Transverse colon (tissue), 4 donors: ENCODE measurements at regions not wholly inside any gene's neighbourhood (a gene's known extent, or its start where the extent isn't known, plus 50 kb on each side); places are given as distances from the start of the nearest gene placed in this dataset.

ENCODE experiments used
- DNase-seq: peaks from one replicate; pipeline ENCODE4 v3.0.0-alpha.2; 2019
- H3K27ac ChIP-seq, 4 donors: fragments of 200-600 bp; sonication (generic); 2 replicates each; pipeline ENCODE4 v1.5.1; 2016 to 2018; ENCODE audit warnings: inconsistent platforms in 4 of 4
- H3K27me3 ChIP-seq: fragments of 200-600 bp; sonication (generic); 2 replicates; pipeline ENCODE4 v1.5.1; 2017; ENCODE audit warnings: inconsistent platforms
- H3K36me3 ChIP-seq, 4 donors: fragments of 200-600 bp; sonication (generic); 2 replicates each; pipeline ENCODE4 v1.5.1; 2017 to 2019; ENCODE audit warnings: inconsistent platforms in 4 of 4
- H3K4me1 ChIP-seq, 4 donors: fragments of 200-600 bp; sonication (generic); 2 replicates each; pipeline ENCODE4 v1.5.1; 2017 to 2020; ENCODE audit warnings: inconsistent platforms in 4 of 4
- H3K4me3 ChIP-seq, 4 donors: fragments of 200-600 bp; sonication (generic); 1 replicate in 1 of 4; 2 replicates in 3 of 4; pipeline versions ENCODE4 v1.5.1 to v1.6.1; 2017 to 2019; ENCODE audit warnings: inconsistent platforms in 4 of 4
- H3K9me3 ChIP-seq, 2 donors: fragments of 200-600 bp; sonication (generic); 2 replicates each; pipeline ENCODE4 v1.5.1; 2017 to 2019; ENCODE audit warnings: inconsistent platforms in 2 of 2
- CTCF ChIP-seq, 5 experiments: fragments of 200-600 bp in 3 of 5; fragments of 450-650 bp in 2 of 5; sonication (generic) in 3 of 5; IDR thresholded peaks; 1 replicate in 2 of 5; 2 replicates in 3 of 5; pipeline ENCODE4 v1.5.1; 2016 to 2017; ENCODE audit warnings: antibody characterized with exemption in 5 of 5, inconsistent platforms in 3 of 5, mild to moderate bottlenecking in 2 of 5, moderate library complexity in 1 of 5
- EP300 ChIP-seq: sonication (generic); formaldehyde crosslinking; IDR thresholded peaks from one replicate; pipeline ENCODE4 v1.6.1; 2017; ENCODE audit warnings: antibody characterized with exemption, low read depth
- POLR2A ChIP-seq: fragments of 450-650 bp; IDR thresholded peaks from one replicate; pipeline ENCODE4 v1.6.1; 2016; ENCODE audit warnings: antibody characterized with exemption, mild to moderate bottlenecking, moderate library complexity
- POLR2AphosphoS5 ChIP-seq, 3 donors: sonication (generic); formaldehyde crosslinking; IDR thresholded peaks; one replicate each; pipeline ENCODE4 v1.6.1; 2016; ENCODE audit warnings: antibody characterized with exemption in 3 of 3
- whole genome bisulfite sequencing, 2 donors: methylation state at CpG; one replicate each; pipeline ENCODE4 v1.1.5; 2018; ENCODE audit warnings: low coverage in 1 of 2; 5-methylcytosine and 5-hydroxymethylcytosine counted together
- in situ Hi-C, 4 donors: fragments of 200-750 bp; cut with MboI; loops; one replicate each; pipeline versions ENCODE4 v1.15.0 to v1.15.1; 2017; ENCODE audit warnings: low sequenced_read_pairs in 3 of 4, low pct_ligation_motif_present in 1 of 4, low pct_unique_long_range_greater_than_20kb in 1 of 4
- intact Hi-C: fragments of 100-400 bp; cut with DNase I; formaldehyde crosslinking; loops from one replicate; pipeline ENCODE4 v1.15.1; 2023; ENCODE audit warnings: low total_unique reads

- in situ Hi-C loops (no loop called here), intact Hi-C loops (no loop called here)
- Histone ChIP-seq H3K4me1 (no peaks in the 10 kb centered on the region), H3K4me3 (no peak overlapping the region), H3K27ac (no peak overlapping the region), H3K27me3 (no peaks in the 10 kb centered on the region), H3K36me3 (no peaks in the 10 kb centered on the region), H3K9me3 (no peaks in the 10 kb centered on the region)
- no peak for TF ChIP-seq POLR2A
- no peak for TF ChIP-seq POLR2AphosphoS5 (IDR thresholded peaks at IDR 0.05)
- no peak for TF ChIP-seq EP300
- no peak for TF ChIP-seq CTCF (IDR thresholded peaks at IDR 0.05)
- WGBS, 2 donors: 35 to 65% methylated on average over 4 to 10 of the region's 10 CpGs
- DNase-seq: no peak
These were observed 79.1 kb downstream of the HMX1 start for GRCh38 chr4:8792491-8792890.

GRCh38 chr4:8791609-8792008, 80.0 kb downstream of the HMX1 start:
- no peak overlapping the region for H3K27ac ChIP-seq
- H3K4me3 ChIP-seq: no peak overlapping the region
- DNase-seq: no peak
- 81 to 100% methylated on average over 1 to 9 of the region's 9 CpGs for WGBS, 2 donors
- in situ Hi-C loops: no loop called here
- H3K36me3 ChIP-seq: no peaks in the 10 kb centered on the region
- TF ChIP-seq CTCF (IDR thresholded peaks at IDR 0.05): no peak
- TF ChIP-seq EP300: no peak
- no peak for TF ChIP-seq POLR2A
- TF ChIP-seq POLR2AphosphoS5 (IDR thresholded peaks at IDR 0.05): no peak
- no peaks in the 10 kb centered on the region for H3K4me1 ChIP-seq
- H3K9me3 ChIP-seq: no peaks in the 10 kb centered on the region
- no peaks in the 10 kb centered on the region for H3K27me3 ChIP-seq
- intact Hi-C loops: no loop called here

GRCh38 chr4:8790749-8791148, 80.9 kb downstream of the HMX1 start:
- Histone ChIP-seq H3K27ac (no peak overlapping the region), H3K27me3 (no peaks in the 10 kb centered on the region), H3K9me3 (no peaks in the 10 kb centered on the region), H3K4me3 (no peak overlapping the region), H3K4me1 (no peaks in the 10 kb centered on the region), H3K36me3 (no peaks in the 10 kb centered on the region)
- intact Hi-C loops (no loop called here), in situ Hi-C loops (no loop called here)
- TF ChIP-seq POLR2A: no peak
- no peak for TF ChIP-seq CTCF (IDR thresholded peaks at IDR 0.05)
- no peak for TF ChIP-seq POLR2AphosphoS5 (IDR thresholded peaks at IDR 0.05)
- TF ChIP-seq EP300: no peak
- whole genome bisulfite sequencing, 2 donors: 70 to 90% methylated on average over 2 to 6 of the region's 6 CpGs
- DNase-seq: no peak

- Histone ChIP-seq H3K4me1 (no peaks in the 10 kb centered on the region), H3K9me3 (no peaks in the 10 kb centered on the region), H3K27me3 (no peaks in the 10 kb centered on the region), H3K36me3 (no peaks in the 10 kb centered on the region), H3K4me3 (no peak overlapping the region), H3K27ac (no peak overlapping the region)
- 80% methylated on average over 9 of the region's 9 CpGs; no CpG with 5 or more reads in 1 of the 2 donors for WGBS, 2 donors
- in situ Hi-C loops (no loop called here), intact Hi-C loops (no loop called here)
- TF ChIP-seq POLR2A: no peak
- no peak for TF ChIP-seq CTCF (IDR thresholded peaks at IDR 0.05)
- no peak for TF ChIP-seq EP300
- TF ChIP-seq POLR2AphosphoS5 (IDR thresholded peaks at IDR 0.05): no peak
- DNase-seq: no peak
These were observed 83.5 kb downstream of the HMX1 start for GRCh38 chr4:8788174-8788573.
